Central memory CD8-positive, alpha-beta T cell (primary cell): ENCODE measurements at regions not wholly inside any gene's neighbourhood (a gene's known extent, or its start where the extent isn't known, plus 50 kb on each side); places are given as distances from the start of the nearest gene placed in this dataset.

ENCODE experiments used
- ATAC-seq: fragments of 150-1000 bp; cut with Tn5 transposase; replicated peaks from 2 replicates; pipeline ENCODE4 v1.10.0; 2022; ENCODE audit warnings: mild to moderate bottlenecking, moderate FRiP score, moderate number of reproducible peaks; ENCODE audit not compliant: poor library complexity, severe bottlenecking; ENCODE audit errors: extremely low read depth
- DNase-seq, 2 donors: peaks; one replicate each; pipeline ENCODE4 v3.0.0; 2021; ENCODE audit warnings: low spot score in 2 of 2
- H3K27ac Mint-ChIP-seq: one replicate; pipeline ENCODE4 v1.8.0; 2022; ENCODE audit warnings: low read depth, mild to moderate bottlenecking, moderate library complexity, mixed read lengths
- H3K27me3 Mint-ChIP-seq: one replicate; pipeline ENCODE4 v1.8.0; 2022; ENCODE audit warnings: mixed read lengths
- H3K36me3 Mint-ChIP-seq: one replicate; pipeline ENCODE4 v1.8.0; 2022; ENCODE audit warnings: mild to moderate bottlenecking, moderate library complexity, mixed read lengths; ENCODE audit not compliant: insufficient read depth
- H3K4me1 Mint-ChIP-seq: one replicate; pipeline ENCODE4 v1.8.0; 2022; ENCODE audit warnings: mixed read lengths
- H3K4me3 Mint-ChIP-seq: one replicate; pipeline ENCODE4 v1.8.0; 2022; ENCODE audit warnings: mild to moderate bottlenecking, moderate library complexity, mixed read lengths
- H3K9me3 Mint-ChIP-seq: one replicate; pipeline ENCODE4 v1.8.0; 2022; ENCODE audit warnings: mixed read lengths

GRCh38 chr13:44117351-44117750 is 237.6 kb downstream of the LACC1 start:
- Mint-ChIP-seq H3K9me3 (no peaks in the 10 kb centered on the region), H3K4me1 (peaks cover 48% of the 10 kb centered on the region), H3K27me3 (no peaks in the 10 kb centered on the region), H3K4me3 (peak overlapping the region; percentile 16), H3K36me3 (peaks cover 2% of the 10 kb centered on the region), H3K27ac (peak overlapping the region; percentile 80)
- DNase-seq (no peak), ATAC-seq (peak; percentile 41)

GRCh38 chr13:44117816-44118215 is 238.1 kb downstream of the LACC1 start:
- DNase-seq = no peak
- H3K27me3 Mint-ChIP-seq = no peaks in the 10 kb centered on the region
- H3K27ac Mint-ChIP-seq = peak overlapping the region; percentile 80
- no peaks in the 10 kb centered on the region for H3K9me3 Mint-ChIP-seq
- H3K36me3 Mint-ChIP-seq = peaks cover 2% of the 10 kb centered on the region
- H3K4me1 Mint-ChIP-seq = peaks cover 43% of the 10 kb centered on the region
- ATAC-seq = no peak
- H3K4me3 Mint-ChIP-seq = peak overlapping the region; percentile 16

- no peak for ATAC-seq
Observed at GRCh38 chr13:44118881-44119280, 239.2 kb downstream of the LACC1 start.

GRCh38 chr13:44120043-44120442 is 240.3 kb downstream of the LACC1 start:
- H3K9me3 Mint-ChIP-seq = peaks cover 14% of the 10 kb centered on the region
- peaks cover 29% of the 10 kb centered on the region for H3K4me1 Mint-ChIP-seq
- ATAC-seq (no peak), DNase-seq (no peak)
- H3K36me3 Mint-ChIP-seq = peaks cover 2% of the 10 kb centered on the region
- H3K27ac Mint-ChIP-seq = no peak overlapping the region
- H3K4me3 Mint-ChIP-seq = no peak overlapping the region
- H3K27me3 Mint-ChIP-seq = no peaks in the 10 kb centered on the region

More at GRCh38 chr13:44118881-44119280, 239.2 kb downstream of the LACC1 start:
- Mint-ChIP-seq H3K27me3 (no peaks in the 10 kb centered on the region), H3K9me3 (peaks cover 8% of the 10 kb centered on the region), H3K4me1 (peaks cover 34% of the 10 kb centered on the region), H3K36me3 (peaks cover 2% of the 10 kb centered on the region), H3K4me3 (no peak overlapping the region), H3K27ac (peak overlapping the region; percentile 44)
- DNase-seq = no peak

GRCh38 chr13:44120849-44121755 is 241.4 kb downstream of the LACC1 start:
- H3K9me3 Mint-ChIP-seq = peaks cover 14% of the 10 kb centered on the region
- H3K27ac Mint-ChIP-seq = no peak overlapping the region
- H3K4me1 Mint-ChIP-seq = peaks cover 21% of the 10 kb centered on the region
- H3K36me3 Mint-ChIP-seq = peaks cover 2% of the 10 kb centered on the region
- ATAC-seq = no peak
- no peak overlapping the region for H3K4me3 Mint-ChIP-seq
- H3K27me3 Mint-ChIP-seq = no peaks in the 10 kb centered on the region
- DNase-seq = no peak

- Mint-ChIP-seq H3K27ac (no peak overlapping the region), H3K4me1 (no peaks in the 10 kb centered on the region), H3K9me3 (peaks cover 14% of the 10 kb centered on the region), H3K27me3 (peaks cover 6% of the 10 kb centered on the region), H3K4me3 (no peak overlapping the region), H3K36me3 (no peaks in the 10 kb centered on the region)
- DNase-seq (no peak), ATAC-seq (no peak)
Observed at GRCh38 chr13:44124352-44124751, 244.6 kb downstream of the LACC1 start.

- ATAC-seq = no peak
- Mint-ChIP-seq H3K9me3 (peaks cover 14% of the 10 kb centered on the region), H3K4me1 (no peaks in the 10 kb centered on the region), H3K4me3 (no peak overlapping the region), H3K36me3 (no peaks in the 10 kb centered on the region), H3K27me3 (peaks cover 23% of the 10 kb centered on the region), H3K27ac (no peak overlapping the region)
- no peak for DNase-seq
Observed at GRCh38 chr13:44125943-44126469, 246.3 kb downstream of the LACC1 start.

- Mint-ChIP-seq H3K27ac (no peak overlapping the region), H3K36me3 (no peaks in the 10 kb centered on the region), H3K9me3 (peaks cover 8% of the 10 kb centered on the region), H3K4me1 (no peaks in the 10 kb centered on the region), H3K4me3 (no peak overlapping the region), H3K27me3 (peaks cover 35% of the 10 kb centered on the region)
- DNase-seq (no peak), ATAC-seq (no peak)
Observed at GRCh38 chr13:44128552-44129001, 245.0 kb upstream of the SERP2 start.

GRCh38 chr13:44129418-44129817 is 244.2 kb upstream of the SERP2 start:
- H3K4me1 Mint-ChIP-seq = no peaks in the 10 kb centered on the region
- H3K27ac Mint-ChIP-seq = no peak overlapping the region
- no peak overlapping the region for H3K4me3 Mint-ChIP-seq
- no peaks in the 10 kb centered on the region for H3K36me3 Mint-ChIP-seq
- no peak for ATAC-seq
- H3K9me3 Mint-ChIP-seq = peaks cover under 1% of the 10 kb centered on the region
- DNase-seq = no peak
- H3K27me3 Mint-ChIP-seq = peaks cover 35% of the 10 kb centered on the region

GRCh38 chr13:44131069-44131614 is 242.5 kb upstream of the SERP2 start:
- Mint-ChIP-seq H3K9me3 (no peaks in the 10 kb centered on the region), H3K27me3 (peaks cover 35% of the 10 kb centered on the region), H3K27ac (no peak overlapping the region), H3K36me3 (no peaks in the 10 kb centered on the region), H3K4me3 (no peak overlapping the region), H3K4me1 (no peaks in the 10 kb centered on the region)
- DNase-seq (no peak), ATAC-seq (no peak)

- no peak for DNase-seq
- H3K9me3 Mint-ChIP-seq = no peaks in the 10 kb centered on the region
- no peak for ATAC-seq
Observed at GRCh38 chr13:44132710-44133109, 240.9 kb upstream of the SERP2 start.

GRCh38 chr13:44133626-44134025 is 240.0 kb upstream of the SERP2 start:
- ATAC-seq = no peak
- no peak overlapping the region for H3K4me3 Mint-ChIP-seq

More at GRCh38 chr13:44132710-44133109, 240.9 kb upstream of the SERP2 start:
- Mint-ChIP-seq H3K27me3 (peaks cover 35% of the 10 kb centered on the region), H3K4me3 (no peak overlapping the region), H3K4me1 (no peaks in the 10 kb centered on the region), H3K36me3 (no peaks in the 10 kb centered on the region), H3K27ac (no peak overlapping the region)

GRCh38 chr13:44135566-44135965 is 238.1 kb upstream of the SERP2 start:
- no peaks in the 10 kb centered on the region for H3K36me3 Mint-ChIP-seq
- DNase-seq (no peak), ATAC-seq (no peak)
- no peaks in the 10 kb centered on the region for H3K9me3 Mint-ChIP-seq
- H3K27me3 Mint-ChIP-seq = peaks cover 16% of the 10 kb centered on the region
- H3K4me3 Mint-ChIP-seq = no peak overlapping the region
- H3K4me1 Mint-ChIP-seq = no peaks in the 10 kb centered on the region
- no peak overlapping the region for H3K27ac Mint-ChIP-seq

More at GRCh38 chr13:44133626-44134025, 240.0 kb upstream of the SERP2 start:
- no peak for DNase-seq
- H3K4me1 Mint-ChIP-seq = no peaks in the 10 kb centered on the region
- H3K27ac Mint-ChIP-seq = no peak overlapping the region
- no peaks in the 10 kb centered on the region for H3K36me3 Mint-ChIP-seq
- no peaks in the 10 kb centered on the region for H3K9me3 Mint-ChIP-seq
- H3K27me3 Mint-ChIP-seq = peaks cover 35% of the 10 kb centered on the region
